T-cell (primary cell): ENCODE measurements at regions not wholly inside any gene's neighbourhood (a gene's known extent, or its start where the extent isn't known, plus 50 kb on each side); places are given as distances from the start of the nearest gene placed in this dataset.

Experiments used
- ATAC-seq, 4 experiments: fragments of 200-7000 bp in 3 of 4; fragments of 150-1000 bp in 1 of 4; cut with Tn5 transposase; replicated peaks in 1 of 4; 1 replicate in 3 of 4; 2 replicates in 1 of 4; pipeline ENCODE4 v1.10.0; 2021; ENCODE audit warnings: moderate library complexity in 3 of 4, mild to moderate bottlenecking in 2 of 4, moderate number of reproducible peaks in 1 of 4
- CTCF ChIA-PET, 2 donors: fragments of 300-600 bp; sonication (Branson Sonifier 250); formaldehyde crosslinking; loops; one replicate each; lab custom pipeline; 2022; ENCODE audit warnings: antibody characterized with exemption in 2 of 2; lab: Charles Lee
- POLR2A ChIA-PET, 2 donors: fragments of 300-600 bp; sonication (Branson Sonifier 250); formaldehyde crosslinking; loops; one replicate each; lab custom pipeline; 2022; ENCODE audit warnings: antibody characterized with exemption in 2 of 2; lab: Charles Lee
- DNase-seq, 35 experiments: peaks; one replicate each; pipeline versions ENCODE4 v3.0.0 to v3.0.0-alpha.2; 2013 to 2023
- H3K27ac ChIP-seq: one replicate; pipeline ENCODE4 v1.5.1; 2013; ENCODE audit warnings: low read length
- H3K27me3 ChIP-seq, 2 experiments: replicated peaks in 1 of 2; 1 replicate in 1 of 2; 2 replicates in 1 of 2; pipeline versions ENCODE4 v1.6.1 to v1.7.0; 2013; ENCODE audit warnings: low read length in 1 of 2, mixed read lengths in 1 of 2; ENCODE audit not compliant: control insufficient read depth in 2 of 2, insufficient read depth in 2 of 2; ENCODE audit errors: extremely low read depth in 1 of 2
- H3K36me3 ChIP-seq, 2 donors: 1 replicate in 1 of 2; 2 replicates in 1 of 2; pipeline versions ENCODE4 v1.6.1 to v1.7.0; 2013; ENCODE audit warnings: low read length in 1 of 2; ENCODE audit not compliant: control insufficient read depth in 2 of 2, insufficient read depth in 1 of 2; ENCODE audit errors: extremely low read depth in 1 of 2
- H3K4me1 ChIP-seq, 2 experiments: 1 replicate in 1 of 2; 2 replicates in 1 of 2; pipeline versions ENCODE4 v1.6.1 to v1.7.0; 2013; ENCODE audit warnings: low read length in 2 of 2, mixed read lengths in 1 of 2; ENCODE audit not compliant: insufficient read depth in 2 of 2, control insufficient read depth in 1 of 2; ENCODE audit errors: extremely low read depth in 1 of 2
- H3K4me3 ChIP-seq, 2 donors: 1 replicate in 1 of 2; 2 replicates in 1 of 2; pipeline versions ENCODE4 v1.5.1 to v1.7.0; 2013; ENCODE audit warnings: mild to moderate bottlenecking in 2 of 2, low read length in 1 of 2, moderate library complexity in 1 of 2; ENCODE audit not compliant: control insufficient read depth in 1 of 2; ENCODE audit errors: extremely low read depth in 1 of 2
- H3K9me3 ChIP-seq: 2 replicates; pipeline ENCODE4 v1.7.0; 2013
- H3K27ac Mint-ChIP-seq, 2 donors: one replicate each; pipeline ENCODE4 v1.8.0; 2020 to 2021; ENCODE audit warnings: mild to moderate bottlenecking in 2 of 2, mixed read lengths in 2 of 2
- H3K27me3 Mint-ChIP-seq, 2 donors: one replicate each; pipeline ENCODE4 v1.8.0; 2021 to 2022; ENCODE audit warnings: mixed read lengths in 2 of 2
- H3K36me3 Mint-ChIP-seq: one replicate; pipeline ENCODE4 v1.8.0; 2021; ENCODE audit warnings: mixed read lengths
- H3K4me1 Mint-ChIP-seq, 3 donors: one replicate each; pipeline ENCODE4 v1.8.0; 2020 to 2022; ENCODE audit warnings: mixed read lengths in 3 of 3, mild to moderate bottlenecking in 1 of 3
- H3K4me3 Mint-ChIP-seq, 3 donors: one replicate each; pipeline ENCODE4 v1.8.0; 2020 to 2022; ENCODE audit warnings: mild to moderate bottlenecking in 3 of 3, mixed read lengths in 3 of 3, moderate library complexity in 3 of 3
- H3K9me3 Mint-ChIP-seq, 3 donors: one replicate each; pipeline ENCODE4 v1.8.0; 2020 to 2022; ENCODE audit warnings: mixed read lengths in 3 of 3
- WGBS: methylation state at CpG from one replicate; pipeline ENCODE4 v1.1.5; 2013; ENCODE audit warnings: missing lambda C conversion rate; ENCODE audit not compliant: insufficient coverage; 5-methylcytosine and 5-hydroxymethylcytosine counted together

GRCh38 chr5:155866971-155867370 lies 460.0 kb upstream of the SGCD start:
- no peaks in the 10 kb centered on the region for H3K27me3 ChIP-seq
- H3K4me3 ChIP-seq: no peak overlapping the region
- Mint-ChIP-seq H3K4me3 (no peak overlapping the region), H3K4me1 (no peaks in the 10 kb centered on the region), H3K27ac (no peak overlapping the region), H3K36me3 (no peaks in the 10 kb centered on the region), H3K27me3 (peaks cover 4 to 7% of the 10 kb centered on the region in 2 donors), H3K9me3 (no peaks in the 10 kb centered on the region)
- H3K9me3 ChIP-seq: no peaks in the 10 kb centered on the region
- ChIA-PET CTCF (no interaction called here), POLR2A (no interaction called here)
- WGBS: 69% methylated on average over 3 of the region's 3 CpGs
- H3K36me3 ChIP-seq: no peaks in the 10 kb centered on the region
- H3K27ac ChIP-seq: no peak overlapping the region
- DNase-seq (no peak), ATAC-seq (no peak)
- no peaks in the 10 kb centered on the region for H3K4me1 ChIP-seq

GRCh38 chr5:155867522-155868088 lies 459.4 kb upstream of the SGCD start:
- H3K36me3 ChIP-seq: no peaks in the 10 kb centered on the region
- CTCF ChIA-PET: interaction anchor here in 1 of 2 donors (0.6 kb wide), 1 partner anchor 10 kb away, joined by 3 read pairs; no protein-coding TSS in a partner anchor

GRCh38 chr5:155870636-155871035 lies 456.3 kb upstream of the SGCD start:
- ATAC-seq: no peak
- H3K4me1 Mint-ChIP-seq: no peaks in the 10 kb centered on the region
- no peaks in the 10 kb centered on the region for H3K36me3 Mint-ChIP-seq
- ChIA-PET POLR2A (no interaction called here), CTCF (no interaction called here)
- Histone ChIP-seq H3K9me3 (no peaks in the 10 kb centered on the region), H3K27ac (no peak overlapping the region), H3K4me3 (no peak overlapping the region), H3K27me3 (no peaks in the 10 kb centered on the region), H3K36me3 (no peaks in the 10 kb centered on the region), H3K4me1 (no peaks in the 10 kb centered on the region)
- no peak overlapping the region for H3K4me3 Mint-ChIP-seq
- 80% methylated on average over 1 of the region's 7 CpGs for WGBS
- no peak overlapping the region for H3K27ac Mint-ChIP-seq
- no peak for DNase-seq
- peaks cover 7 to 9% of the 10 kb centered on the region in 2 donors for H3K27me3 Mint-ChIP-seq
- H3K9me3 Mint-ChIP-seq: no peaks in the 10 kb centered on the region

More at GRCh38 chr5:155867522-155868088, 459.4 kb upstream of the SGCD start:
- WGBS: 100% methylated on average over 1 of the region's 2 CpGs
- Mint-ChIP-seq H3K27me3 (peaks cover 7% of the 10 kb centered on the region in 2 donors), H3K4me1 (no peaks in the 10 kb centered on the region), H3K27ac (no peak overlapping the region), H3K9me3 (no peaks in the 10 kb centered on the region), H3K36me3 (no peaks in the 10 kb centered on the region), H3K4me3 (no peak overlapping the region)
- no peak for DNase-seq
- Histone ChIP-seq H3K9me3 (no peaks in the 10 kb centered on the region), H3K27ac (no peak overlapping the region), H3K27me3 (no peaks in the 10 kb centered on the region), H3K4me3 (no peak overlapping the region), H3K4me1 (no peaks in the 10 kb centered on the region)
- POLR2A ChIA-PET: no interaction called here
- ATAC-seq: no peak

GRCh38 chr5:155871623-155872022 lies 455.3 kb upstream of the SGCD start:
- ATAC-seq: no peak
- WGBS: 60% methylated on average over 2 of the region's 2 CpGs

GRCh38 chr5:155872629-155873220 lies 454.2 kb upstream of the SGCD start:
- H3K27me3 Mint-ChIP-seq: peaks cover 7 to 9% of the 10 kb centered on the region in 2 donors
- H3K4me1 ChIP-seq: no peaks in the 10 kb centered on the region
- no peak overlapping the region for H3K27ac Mint-ChIP-seq
- ATAC-seq: no peak
- WGBS: no CpG with 5 or more reads among the region's 4 CpGs
- no peaks in the 10 kb centered on the region for H3K4me1 Mint-ChIP-seq
- no peak overlapping the region for H3K4me3 ChIP-seq
- H3K36me3 Mint-ChIP-seq: no peaks in the 10 kb centered on the region
- H3K27me3 ChIP-seq: no peaks in the 10 kb centered on the region
- CTCF ChIA-PET: no interaction called here
- no peak overlapping the region for H3K4me3 Mint-ChIP-seq
- no peaks in the 10 kb centered on the region for H3K9me3 Mint-ChIP-seq
- no peaks in the 10 kb centered on the region for H3K9me3 ChIP-seq
- no peak overlapping the region for H3K27ac ChIP-seq
- DNase-seq: no peak
- POLR2A ChIA-PET: no interaction called here
- H3K36me3 ChIP-seq: no peaks in the 10 kb centered on the region

More at GRCh38 chr5:155871623-155872022, 455.3 kb upstream of the SGCD start:
- H3K27ac Mint-ChIP-seq: no peak overlapping the region
- Histone ChIP-seq H3K4me1 (no peaks in the 10 kb centered on the region), H3K27me3 (no peaks in the 10 kb centered on the region), H3K36me3 (no peaks in the 10 kb centered on the region), H3K4me3 (no peak overlapping the region), H3K27ac (no peak overlapping the region), H3K9me3 (no peaks in the 10 kb centered on the region)
- DNase-seq: no peak
- no peaks in the 10 kb centered on the region for H3K4me1 Mint-ChIP-seq
- H3K4me3 Mint-ChIP-seq: no peak overlapping the region
- CTCF ChIA-PET: no interaction called here
- no peaks in the 10 kb centered on the region for H3K36me3 Mint-ChIP-seq
- POLR2A ChIA-PET: no interaction called here
- no peaks in the 10 kb centered on the region for H3K9me3 Mint-ChIP-seq
- H3K27me3 Mint-ChIP-seq: peaks cover 7 to 9% of the 10 kb centered on the region in 2 donors

GRCh38 chr5:155878991-155879575 lies 447.9 kb upstream of the SGCD start:
- Mint-ChIP-seq H3K27ac (no peak overlapping the region), H3K27me3 (no peaks in the 10 kb centered on the region), H3K4me3 (no peak overlapping the region), H3K9me3 (no peaks in the 10 kb centered on the region), H3K4me1 (no peaks in the 10 kb centered on the region), H3K36me3 (no peaks in the 10 kb centered on the region)
- no peak for DNase-seq
- H3K9me3 ChIP-seq: no peaks in the 10 kb centered on the region
- H3K27ac ChIP-seq: no peak overlapping the region
- no CpG with 5 or more reads among the region's 6 CpGs for WGBS
- H3K27me3 ChIP-seq: no peaks in the 10 kb centered on the region
- no peak for ATAC-seq
- ChIA-PET POLR2A (no interaction called here), CTCF (no interaction called here)
- no peak overlapping the region for H3K4me3 ChIP-seq
- no peaks in the 10 kb centered on the region for H3K4me1 ChIP-seq
- no peaks in the 10 kb centered on the region for H3K36me3 ChIP-seq
